HG03066 (cell line): ENCODE measurements at regions not wholly inside any gene's neighbourhood (a gene's known extent, or its start where the extent isn't known, plus 50 kb on each side); places are given as distances from the start of the nearest gene placed in this dataset.

Experiments
- ATAC-seq: cut with Tn5 transposase; IDR thresholded peaks from one replicate; pipeline ENCODE4 v1.9.1; 2021; ENCODE audit warnings: low read depth; ENCODE audit not compliant: unreplicated experiment

GRCh38 chr12:19967431-19967830 is 400.9 kb upstream of the PDE3A start:
- no peak for ATAC-seq

GRCh38 chr12:19970116-19970515 is 398.2 kb upstream of the PDE3A start:
- no peak for ATAC-seq

- no peak for ATAC-seq
Measured at GRCh38 chr12:19970821-19971220, 397.5 kb upstream of the PDE3A start.

GRCh38 chr12:19971361-19972280 is 396.7 kb upstream of the PDE3A start:
- ATAC-seq: no peak

- no peak for ATAC-seq
Measured at GRCh38 chr12:19972325-19973288, 395.7 kb upstream of the PDE3A start.

GRCh38 chr12:19978193-19978592 is 390.1 kb upstream of the PDE3A start:
- ATAC-seq: no peak

GRCh38 chr12:19979584-19979983 is 388.8 kb upstream of the PDE3A start:
- ATAC-seq: no peak

GRCh38 chr12:19981944-19982343 is 386.4 kb upstream of the PDE3A start:
- no peak for ATAC-seq

- no peak for ATAC-seq
Measured at GRCh38 chr12:19988001-19988400, 380.3 kb upstream of the PDE3A start.

GRCh38 chr12:19988459-19988873 is 379.9 kb upstream of the PDE3A start:
- no peak for ATAC-seq

- ATAC-seq: no peak
Measured at GRCh38 chr12:19988948-19989347, 379.4 kb upstream of the PDE3A start.

GRCh38 chr12:19991146-19991545 is 377.2 kb upstream of the PDE3A start:
- no peak for ATAC-seq

- ATAC-seq: no peak
Measured at GRCh38 chr12:19992311-19992710, 376.0 kb upstream of the PDE3A start.

GRCh38 chr12:19994968-19995367 is 373.4 kb upstream of the PDE3A start:
- ATAC-seq: no peak

GRCh38 chr12:19997656-19998400 is 370.5 kb upstream of the PDE3A start:
- ATAC-seq: no peak

- no peak for ATAC-seq
Measured at GRCh38 chr12:19998411-19998810, 369.9 kb upstream of the PDE3A start.

- no peak for ATAC-seq
Measured at GRCh38 chr12:19998961-19999804, 369.2 kb upstream of the PDE3A start.

- no peak for ATAC-seq
Measured at GRCh38 chr12:19999805-20000138, 368.6 kb upstream of the PDE3A start.

- no peak for ATAC-seq
Measured at GRCh38 chr12:20000229-20000849, 368.0 kb upstream of the PDE3A start.
